ENCODE measurements at regions not wholly inside any gene's neighbourhood (a gene's known extent, or its start where the extent isn't known, plus 50 kb on each side); places are given as distances from the start of the nearest gene placed in this dataset.

- Histone ChIP-seq H4K5ac (ENCODE audit: low read depth, low read length) (no peak overlapping the region), H4K8ac (ENCODE audit: low read depth in 2 of 2, low read length in 2 of 2) (no peak overlapping the region), H3K9me1 (ENCODE audit: insufficient read depth, low read length) (no peaks in the 10 kb centered on the region), H4K91ac (ENCODE audit: insufficient read depth, low read depth, low read length) (no peak overlapping the region), H3K27me3 (ENCODE audit: control insufficient read depth, insufficient read depth, low read length) (no peaks in the 10 kb centered on the region), H3K4me1 (ENCODE audit: control insufficient read depth, insufficient read depth, low read length) (0 out of 2 replicates have a peak, but pooled peaks cover 2% of the 10 kb centered on the region), H3K4me2 (ENCODE audit: low read depth, low read length) (peak overlapping the region; percentile 52; the same call in 1 of the 2 replicates), H3K4me3 (ENCODE audit: insufficient read depth, low read depth, low read length) (no peak overlapping the region), H3K23ac (ENCODE audit: low read depth, low read length) (no peak overlapping the region), H2AK9ac (replicated peaks; ENCODE audit: low read depth, low read length, poor library complexity) (no peak overlapping the region), H4K20me1 (ENCODE audit: insufficient read depth, low read length) (no peaks in the 10 kb centered on the region), H2BK15ac (ENCODE audit: low read depth, low read length) (no peak overlapping the region), H3K56ac (ENCODE audit: extremely low read depth, insufficient read depth, low read length) (no peak overlapping the region), H2BK120ac (ENCODE audit: low read depth, low read length) (peak overlapping the region; percentile 35), H3K18ac (ENCODE audit: low read depth, low read length) (peak overlapping the region; percentile 51; the same call in 1 of the 2 replicates), H3K4ac (ENCODE audit: low read depth, low read length) (0 out of 2 replicates have a peak overlapping the region, but pooled peaks have one; percentile 24), H2AK5ac (ENCODE audit: low read depth, low read length) (no peak overlapping the region), H3K27ac (ENCODE audit: insufficient read depth, low read length) (peak overlapping the region; percentile 37; the same call in 1 of the 2 replicates), H3K79me1 (ENCODE audit: low read depth in 1 of 2, low read length in 2 of 2) (no peaks in the 10 kb centered on the region), H3K36me3 (ENCODE audit: control insufficient read depth, insufficient read depth, low read length) (no peaks in the 10 kb centered on the region), H3K9me3 (ENCODE audit: control insufficient read depth, insufficient read depth, low read length) (no peaks in the 10 kb centered on the region), H3K14ac (replicated peaks; ENCODE audit: low read depth, low read length) (no peak overlapping the region; the same call in 1 of the 2 replicates), H2BK20ac (ENCODE audit: low read depth, low read length) (peak overlapping the region; percentile 55; the same call in 1 of the 2 replicates), H2AFZ (replicated peaks; ENCODE audit: low read length, poor library complexity) (no peak overlapping the region), H2BK5ac (ENCODE audit: low read depth, low read length, poor library complexity, severe bottlenecking) (peak overlapping the region; percentile 40), H3K9ac (ENCODE audit: low read depth, low read length) (no peak overlapping the region)
- BruUV-seq (replicated peaks), result no TSS peak
- CTCF ChIA-PET, result no interaction called here
- peak; percentile 66 for DNase-seq
- ATAC-seq (ENCODE audit: low read depth), result peak; percentile 44; the same call in 1 of the 2 replicates
- POLR2A ChIA-PET (ENCODE audit: unreplicated experiment), result no interaction called here
- 86% methylated on average over 2 of the region's 8 CpGs; no CpG with 5 or more reads in 1 of the 2 experiments for WGBS, 2 experiments (ENCODE audit: extremely low coverage in 2 of 2, insufficient read length in 1 of 2)
- intact Hi-C loops (cut with micrococcal nuclease), result no loop called here
- no peak for TF ChIP-seq RAD21 (IDR thresholded peaks at IDR 0.05; ENCODE audit: low read length)
- no peak for TF ChIP-seq RFX5 (IDR thresholded peaks at IDR 0.05; ENCODE audit: low read depth, low read length)
- in situ Hi-C loops (cut with MboI; ENCODE audit: low sequenced_read_pairs), result no loop called here
- dilution Hi-C loops (cut with HindIII; ENCODE audit: low sequenced_read_pairs, unreplicated experiment), result no loop called here
These were observed 189.1 kb downstream of the PCDH18 start for GRCh38 chr4:137343221-137343620.

Data from IMR-90 (cell line).